ENCODE measurements at regions not wholly inside any gene's neighbourhood (a gene's known extent, or its start where the extent isn't known, plus 50 kb on each side); places are given as distances from the start of the nearest gene placed in this dataset.

GRCh38 chr4:123046096-123046495 is 123.7 kb upstream of the NUDT6 start:
- TF ChIP-seq CTCF (IDR thresholded peaks at IDR 0.05) (no peak), POLR2A (IDR thresholded peaks at IDR 0.05) (no peak), POLR2AphosphoS5 (IDR thresholded peaks at IDR 0.05; ENCODE audit: insufficient read depth in 1 of 2, low read depth in 1 of 2) (no peak)

All from vagina (tissue), 2 donors.